H1 (cell line): ENCODE measurements at regions not wholly inside any gene's neighbourhood (a gene's known extent, or its start where the extent isn't known, plus 50 kb on each side); places are given as distances from the start of the nearest gene placed in this dataset.

Source experiments
- CTCF ChIA-PET: fragments of 300-600 bp; sonication (Branson Sonifier 250); formaldehyde crosslinking; loops from one replicate; lab custom pipeline; 2021; ENCODE audit not compliant: partially characterized antibody; lab: Charles Lee
- POLR2A ChIA-PET: fragments of 300-600 bp; sonication (Branson Sonifier 250); formaldehyde crosslinking; loops from one replicate; lab custom pipeline; 2021; ENCODE audit warnings: inconsistent platforms; ENCODE audit not compliant: partially characterized antibody; lab: Charles Lee
- DNase-seq, 2 experiments: peaks; one replicate each; pipeline versions ENCODE4 v3.0.0 to v3.0.0-alpha.2; 2010 to 2022; ENCODE audit warnings: low spot score in 2 of 2, low read depth in 1 of 2, mixed read lengths in 1 of 2
- FAIRE-seq: peaks from 2 replicates; lab custom pipeline; 2011; peaks lifted over from hg19 to GRCh38; lab: Jason Lieb, UNC
- H2AFZ ChIP-seq: 2 replicates; pipeline ENCODE4 v1.8.1; 2012; ENCODE audit warnings: low read length, inconsistent platforms
- H2AK5ac ChIP-seq: 2 replicates; pipeline ENCODE4 v1.6.1; 2013; ENCODE audit warnings: low read depth, low read length
- H2BK120ac ChIP-seq: replicated peaks from 2 replicates; pipeline ENCODE3; 2013; ENCODE audit warnings: low read depth, low read length, inconsistent platforms
- H2BK12ac ChIP-seq: 2 replicates; pipeline ENCODE4 v1.6.1; 2013; ENCODE audit warnings: low read depth, low read length
- H2BK15ac ChIP-seq: 2 replicates; pipeline ENCODE4 v1.6.1; 2013; ENCODE audit warnings: low read length
- H2BK20ac ChIP-seq: 2 replicates; pipeline ENCODE4 v1.6.1; 2013; ENCODE audit warnings: low read length
- H2BK5ac ChIP-seq: 2 replicates; pipeline ENCODE4 v1.6.1; 2013; ENCODE audit warnings: low read depth, low read length
- H3K14ac ChIP-seq: 2 replicates; pipeline ENCODE4 v1.6.1; 2013; ENCODE audit warnings: inconsistent platforms; ENCODE audit not compliant: insufficient read length
- H3K18ac ChIP-seq: 2 replicates; pipeline ENCODE4 v1.6.1; 2013; ENCODE audit warnings: low read length; ENCODE audit errors: extremely low read depth
- H3K23ac ChIP-seq: 2 replicates; pipeline ENCODE4 v1.6.1; 2013; ENCODE audit warnings: inconsistent platforms; ENCODE audit not compliant: insufficient read length
- H3K23me2 ChIP-seq: 2 replicates; pipeline ENCODE4 v1.6.1; 2013; ENCODE audit warnings: low read depth, low read length
- H3K27ac ChIP-seq: 2 replicates; pipeline ENCODE4 v1.6.1; 2011; ENCODE audit warnings: low read depth, low read length, inconsistent platforms
- H3K27me3 ChIP-seq, 4 experiments: replicated peaks in 1 of 4; 1 replicate in 1 of 4; 2 replicates in 3 of 4; pipeline versions ENCODE4 v1.6.1 to v1.8.1; 2011 to 2013; ENCODE audit warnings: low read length in 3 of 4, mild to moderate bottlenecking in 3 of 4, inconsistent platforms in 2 of 4, mixed read lengths in 2 of 4, moderate library complexity in 1 of 4; ENCODE audit not compliant: control insufficient read depth in 3 of 4, insufficient read depth in 3 of 4; ENCODE audit errors: extremely low read depth in 1 of 4
- H3K36me3 ChIP-seq, 4 experiments: 2 replicates each; pipeline versions ENCODE4 v1.6.1 to v1.8.1; 2011 to 2013; ENCODE audit warnings: mild to moderate bottlenecking in 4 of 4, low read length in 3 of 4, moderate library complexity in 2 of 4, control low read depth in 1 of 4, inconsistent platforms in 1 of 4; ENCODE audit not compliant: insufficient read depth in 4 of 4, control insufficient read depth in 2 of 4
- H3K4ac ChIP-seq: replicated peaks from 2 replicates; pipeline ENCODE3; 2013; ENCODE audit warnings: low read length, low read depth, mixed read lengths, inconsistent platforms; ENCODE audit not compliant: insufficient read length
- H3K4me1 ChIP-seq, 4 experiments: replicated peaks in 1 of 4; 1 replicate in 1 of 4; 2 replicates in 3 of 4; pipeline versions ENCODE4 v1.6.1 to v1.8.1; 2011 to 2013; ENCODE audit warnings: low read length in 3 of 4, inconsistent platforms in 2 of 4, mixed read lengths in 1 of 4; ENCODE audit not compliant: insufficient read depth in 4 of 4, control insufficient read depth in 3 of 4
- H3K4me2 ChIP-seq, 2 experiments: 2 replicates each; pipeline versions ENCODE4 v1.6.1 to v1.8.1; 2011 to 2013; ENCODE audit warnings: low read depth in 2 of 2, low read length in 2 of 2, control low read depth in 1 of 2, inconsistent platforms in 1 of 2, mild to moderate bottlenecking in 1 of 2; ENCODE audit not compliant: insufficient read depth in 1 of 2
- H3K4me3 ChIP-seq, 4 experiments: fragments of 200-600, 300-600 bp in 1 of 4; sonication (generic), shearing (Covaris generic), sonication (Bioruptor Twin) in 1 of 4; 2 replicates each; pipeline versions ENCODE4 v1.5.1 to v1.8.1; 2011 to 2016; ENCODE audit warnings: low read length in 4 of 4, low read depth in 3 of 4, control low read depth in 2 of 4, inconsistent platforms in 2 of 4, mild to moderate bottlenecking in 2 of 4, mixed read lengths in 1 of 4, moderate library complexity in 1 of 4; ENCODE audit not compliant: insufficient read depth in 2 of 4; ENCODE audit errors: extremely low read depth in 1 of 4
- H3K56ac ChIP-seq: replicated peaks from 2 replicates; pipeline ENCODE3; 2013; ENCODE audit warnings: low read depth, mild to moderate bottlenecking, mixed read lengths, low read length, inconsistent platforms; ENCODE audit not compliant: insufficient read length
- H3K79me1 ChIP-seq: 2 replicates; pipeline ENCODE4 v1.6.1; 2013; ENCODE audit warnings: low read depth, low read length, control low read depth
- H3K79me2 ChIP-seq, 2 experiments: 2 replicates each; pipeline versions ENCODE4 v1.6.1 to v1.8.1; 2012 to 2013; ENCODE audit warnings: low read length in 2 of 2, mild to moderate bottlenecking in 2 of 2, inconsistent platforms in 1 of 2; ENCODE audit not compliant: insufficient read depth in 2 of 2, control insufficient read depth in 1 of 2
- H3K9ac ChIP-seq, 4 experiments: replicated peaks in 1 of 4; 1 replicate in 1 of 4; 2 replicates in 3 of 4; pipeline versions ENCODE4 v1.6.1 to v1.8.1; 2011 to 2013; ENCODE audit warnings: low read depth in 3 of 4, low read length in 3 of 4, control low read depth in 2 of 4, mild to moderate bottlenecking in 2 of 4, moderate library complexity in 2 of 4, inconsistent platforms in 1 of 4; ENCODE audit errors: extremely low read depth in 1 of 4
- H3K9me3 ChIP-seq, 2 experiments: 2 replicates each; pipeline versions ENCODE4 v1.6.1 to v1.8.1; 2012 to 2013; ENCODE audit warnings: mild to moderate bottlenecking in 2 of 2, moderate library complexity in 2 of 2, control low read depth in 1 of 2, inconsistent platforms in 1 of 2, low read depth in 1 of 2, low read length in 1 of 2, mixed read lengths in 1 of 2; ENCODE audit not compliant: insufficient read depth in 2 of 2
- H4K20me1 ChIP-seq, 2 experiments: replicated peaks in 1 of 2; 2 replicates each; pipeline versions ENCODE3 to v1.8.1; 2011 to 2013; ENCODE audit warnings: inconsistent platforms in 2 of 2, low read length in 2 of 2, mild to moderate bottlenecking in 1 of 2; ENCODE audit not compliant: insufficient read depth in 2 of 2, control insufficient read depth in 1 of 2
- H4K5ac ChIP-seq: 2 replicates; pipeline ENCODE4 v1.6.1; 2013; ENCODE audit warnings: low read length, low read depth, mixed read lengths, inconsistent platforms; ENCODE audit not compliant: insufficient read length
- H4K8ac ChIP-seq: 2 replicates; pipeline ENCODE4 v1.8.0; 2013; ENCODE audit warnings: mild to moderate bottlenecking, moderate library complexity, low read length, inconsistent platforms; ENCODE audit not compliant: insufficient read depth; ENCODE audit errors: extremely low read depth
- H4K91ac ChIP-seq: replicated peaks from 2 replicates; pipeline ENCODE3; 2013; ENCODE audit warnings: low read length, mixed read lengths, inconsistent platforms; ENCODE audit not compliant: insufficient read length
- BCL11A ChIP-seq, 2 experiments: IDR thresholded peaks; one replicate each; pipeline ENCODE4 v1.6.1; 2011; ENCODE audit warnings: low read depth in 2 of 2, low read length in 2 of 2, mild to moderate bottlenecking in 2 of 2
- POU5F1 ChIP-seq: IDR thresholded peaks from 2 replicates; pipeline ENCODE4 v1.6.1; 2011; ENCODE audit warnings: low read depth, mild to moderate bottlenecking, low read length, moderate library complexity
- SP1 ChIP-seq: IDR thresholded peaks from 2 replicates; pipeline ENCODE4 v1.6.1; 2011; ENCODE audit warnings: low read depth, low read length
- TAF1 ChIP-seq: IDR thresholded peaks from 2 replicates; pipeline ENCODE4 v1.6.1; 2011; ENCODE audit warnings: mild to moderate bottlenecking, low read depth, low read length
- WGBS, 2 experiments: shearing (Covaris generic) in 1 of 2; methylation state at CpG; one replicate each; pipeline versions ENCODE4 v1.1.6 to v1.1.7; 2013 to 2015; ENCODE audit warnings: low lambda C conversion rate in 2 of 2, mixed read lengths in 2 of 2, inconsistent platforms in 1 of 2, low coverage in 1 of 2, missing lambda C conversion rate in 1 of 2; ENCODE audit not compliant: insufficient replicate concordance in 2 of 2, insufficient coverage in 1 of 2, insufficient read length in 1 of 2; ENCODE audit errors: extremely low coverage in 1 of 2, missing lambda C conversion rate in 1 of 2; 5-methylcytosine and 5-hydroxymethylcytosine counted together

GRCh38 chr16:85162478-85163277 lies 50.4 kb upstream of the CIBAR2 start:
- no peak overlapping the region for H2BK20ac ChIP-seq
- no peak overlapping the region for H2BK12ac ChIP-seq
- no peak overlapping the region for H3K4ac ChIP-seq
- no peak overlapping the region for H3K56ac ChIP-seq
- H3K4me3 ChIP-seq = no peak overlapping the region
- no peak overlapping the region for H4K5ac ChIP-seq
- H4K91ac ChIP-seq = no peak overlapping the region
- H2BK120ac ChIP-seq = no peak overlapping the region
- FAIRE-seq (no peak), DNase-seq (no peak)
- CTCF ChIA-PET = interaction anchor here (0.8 to 2.4 kb wide), 8 partner anchors 10 to 454 kb away, joined by 3 to 11 read pairs (median 3); no protein-coding TSS in a partner anchor
- POLR2A ChIA-PET = interaction anchor here (0.6 kb wide), 1 partner anchor 139 kb away, joined by 3 read pairs; no protein-coding TSS in a partner anchor
- H2BK5ac ChIP-seq = 0 out of 2 replicates have a peak overlapping the region, but pooled peaks have one; percentile 5
- no peak overlapping the region for H3K18ac ChIP-seq
- H3K79me1 ChIP-seq = no peaks in the 10 kb centered on the region
- H2AFZ ChIP-seq = no peak overlapping the region
- no peak overlapping the region for H3K14ac ChIP-seq
- peaks cover 0 to 2% of the 10 kb centered on the region in 2 experiments for H4K20me1 ChIP-seq
- H3K4me1 ChIP-seq = peaks cover under 1 to 22% (median 18%) of the 10 kb centered on the region in 4 experiments
- no peaks in the 10 kb centered on the region for H3K9me3 ChIP-seq
- no peak overlapping the region for H3K9ac ChIP-seq
- no peaks in the 10 kb centered on the region; a peak in 1 of 7 replicates for H3K27me3 ChIP-seq
- H3K23ac ChIP-seq = no peak overlapping the region
- no peak overlapping the region for H2AK5ac ChIP-seq
- no peaks in the 10 kb centered on the region; the same call in 1 of the 2 replicates for H3K23me2 ChIP-seq
- H3K4me2 ChIP-seq = no peak overlapping the region
- no peak overlapping the region for H2BK15ac ChIP-seq
- H3K36me3 ChIP-seq = no peaks in the 10 kb centered on the region
- no peaks in the 10 kb centered on the region for H3K79me2 ChIP-seq
- no peak overlapping the region for H4K8ac ChIP-seq
- 89% methylated on average over 36 of the region's 36 CpGs; no CpG with 5 or more reads in 1 of the 2 experiments for WGBS, 2 experiments
- H3K27ac ChIP-seq = no peak overlapping the region
- TF ChIP-seq TAF1 = no peak
- TF ChIP-seq BCL11A (IDR thresholded peaks at IDR 0.05; ENCODE audit: low read depth in 2 of 2, low read length in 2 of 2) = no peak
- TF ChIP-seq POU5F1 = no peak
- TF ChIP-seq SP1 = no peak
